GM23338 (cell line): ENCODE measurements at regions not wholly inside any gene's neighbourhood (a gene's known extent, or its start where the extent isn't known, plus 50 kb on each side); places are given as distances from the start of the nearest gene placed in this dataset.

Source experiments
- CREB1 ChIP-seq: fragments of 250-450 bp; sonication (Bioruptor Pico); IDR thresholded peaks from 2 replicates; pipeline ENCODE4 v1.5.0; 2020; ENCODE audit warnings: low read depth, mild to moderate bottlenecking, moderate library complexity
- CTCF ChIP-seq, 2 experiments: fragments of 200-600 bp in 1 of 2; sonication (generic) in 1 of 2; conservative IDR thresholded peaks; 2 replicates each; pipeline versions ENCODE4 v1.5.1 to v1.6.1; 2016 to 2017; ENCODE audit warnings: antibody characterized with exemption in 2 of 2, low read depth in 2 of 2, mild to moderate bottlenecking in 2 of 2, moderate library complexity in 1 of 2
- EZH2 ChIP-seq: fragments of 200-600 bp; sonication (generic); IDR thresholded peaks from one replicate; pipeline ENCODE4 v1.8.0; 2017; ENCODE audit warnings: antibody characterized with exemption, mild to moderate bottlenecking, low read depth; ENCODE audit not compliant: unreplicated experiment
- EZH2phosphoT487 ChIP-seq: fragments of 200-600 bp; sonication (generic); IDR thresholded peaks from one replicate; pipeline ENCODE4 v1.8.1; 2018; ENCODE audit warnings: antibody characterized with exemption; ENCODE audit not compliant: unreplicated experiment
- JUNB ChIP-seq: IDR thresholded peaks from one replicate; pipeline ENCODE4 v1.6.1; 2016; ENCODE audit warnings: antibody characterized with exemption; ENCODE audit not compliant: unreplicated experiment
- POLR2AphosphoS5 ChIP-seq: IDR thresholded peaks from 2 replicates; pipeline ENCODE4 v1.6.1; 2016; ENCODE audit warnings: antibody characterized with exemption, low read depth
- ZNF114 ChIP-seq: fragments of 250-450 bp; sonication (Bioruptor Pico); IDR thresholded peaks from 2 replicates; pipeline ENCODE4 v1.5.0; 2020; ENCODE audit warnings: mild to moderate bottlenecking, moderate library complexity
- ZNF331 ChIP-seq: fragments of 250-450 bp; sonication (Bioruptor Pico); IDR thresholded peaks from 2 replicates; pipeline ENCODE4 v1.5.0; 2020; ENCODE audit warnings: low read depth, mild to moderate bottlenecking, moderate library complexity
- TF ChIP-seq, protein P1 (sequence below): IDR thresholded peaks from one replicate; pipeline ENCODE4 v1.6.1; 2018; ENCODE audit warnings: antibody characterized with exemption; ENCODE audit not compliant: unreplicated experiment
- TF ChIP-seq, protein P2 (sequence below): IDR thresholded peaks from 2 replicates; pipeline ENCODE4 v1.6.1; 2016; ENCODE audit warnings: antibody characterized with exemption
- TF ChIP-seq, protein P3 (sequence below): fragments of 250-450 bp; sonication (Bioruptor Pico); IDR thresholded peaks from 2 replicates; pipeline ENCODE4 v1.5.0; 2020; ENCODE audit warnings: mild to moderate bottlenecking, moderate library complexity

DNA sequence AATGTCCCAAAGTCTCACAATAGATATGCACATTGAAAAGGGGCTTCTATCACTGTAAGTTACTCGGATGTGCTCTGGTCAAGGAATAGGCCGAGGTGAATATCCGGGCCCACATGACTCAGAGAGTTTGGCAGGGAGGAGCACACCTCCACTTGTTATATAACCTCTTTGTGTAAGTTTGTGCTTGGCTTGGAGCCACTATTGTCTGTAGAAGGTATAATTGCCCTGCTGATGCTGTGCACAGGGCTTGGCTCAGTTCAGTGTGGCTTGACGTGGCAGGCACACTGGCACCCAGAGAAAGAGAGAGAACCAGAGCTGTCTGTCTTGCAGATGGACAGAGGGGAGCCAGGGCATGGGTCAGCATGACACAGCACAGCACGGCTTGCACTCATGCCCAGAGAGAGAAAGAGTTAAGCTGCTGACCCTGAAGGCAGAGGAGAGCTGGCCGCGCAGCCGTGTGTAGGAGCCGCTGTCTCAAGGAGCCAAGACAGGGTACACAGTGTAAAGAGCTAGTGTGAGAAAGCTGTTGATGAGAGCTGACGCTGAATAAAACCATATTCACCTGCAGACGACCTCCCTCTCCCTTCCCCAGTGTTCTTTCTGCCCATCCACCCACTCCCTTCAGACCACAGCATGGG lies 482.5 kb downstream of the C6orf118 start:
- no peak for TF ChIP-seq POLR2AphosphoS5
- no peak for TF ChIP-seq CTCF (conservative IDR thresholded peaks at IDR 0.05; ENCODE audit: low read depth in 2 of 2)
- TF ChIP-seq, protein P1, sequence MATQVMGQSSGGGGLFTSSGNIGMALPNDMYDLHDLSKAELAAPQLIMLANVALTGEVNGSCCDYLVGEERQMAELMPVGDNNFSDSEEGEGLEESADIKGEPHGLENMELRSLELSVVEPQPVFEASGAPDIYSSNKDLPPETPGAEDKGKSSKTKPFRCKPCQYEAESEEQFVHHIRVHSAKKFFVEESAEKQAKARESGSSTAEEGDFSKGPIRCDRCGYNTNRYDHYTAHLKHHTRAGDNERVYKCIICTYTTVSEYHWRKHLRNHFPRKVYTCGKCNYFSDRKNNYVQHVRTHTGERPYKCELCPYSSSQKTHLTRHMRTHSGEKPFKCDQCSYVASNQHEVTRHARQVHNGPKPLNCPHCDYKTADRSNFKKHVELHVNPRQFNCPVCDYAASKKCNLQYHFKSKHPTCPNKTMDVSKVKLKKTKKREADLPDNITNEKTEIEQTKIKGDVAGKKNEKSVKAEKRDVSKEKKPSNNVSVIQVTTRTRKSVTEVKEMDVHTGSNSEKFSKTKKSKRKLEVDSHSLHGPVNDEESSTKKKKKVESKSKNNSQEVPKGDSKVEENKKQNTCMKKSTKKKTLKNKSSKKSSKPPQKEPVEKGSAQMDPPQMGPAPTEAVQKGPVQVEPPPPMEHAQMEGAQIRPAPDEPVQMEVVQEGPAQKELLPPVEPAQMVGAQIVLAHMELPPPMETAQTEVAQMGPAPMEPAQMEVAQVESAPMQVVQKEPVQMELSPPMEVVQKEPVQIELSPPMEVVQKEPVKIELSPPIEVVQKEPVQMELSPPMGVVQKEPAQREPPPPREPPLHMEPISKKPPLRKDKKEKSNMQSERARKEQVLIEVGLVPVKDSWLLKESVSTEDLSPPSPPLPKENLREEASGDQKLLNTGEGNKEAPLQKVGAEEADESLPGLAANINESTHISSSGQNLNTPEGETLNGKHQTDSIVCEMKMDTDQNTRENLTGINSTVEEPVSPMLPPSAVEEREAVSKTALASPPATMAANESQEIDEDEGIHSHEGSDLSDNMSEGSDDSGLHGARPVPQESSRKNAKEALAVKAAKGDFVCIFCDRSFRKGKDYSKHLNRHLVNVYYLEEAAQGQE = no peak
- no peak for TF ChIP-seq EZH2
- no peak for TF ChIP-seq ZNF114 (CRISPR knock-in tag)
- TF ChIP-seq, protein P2, sequence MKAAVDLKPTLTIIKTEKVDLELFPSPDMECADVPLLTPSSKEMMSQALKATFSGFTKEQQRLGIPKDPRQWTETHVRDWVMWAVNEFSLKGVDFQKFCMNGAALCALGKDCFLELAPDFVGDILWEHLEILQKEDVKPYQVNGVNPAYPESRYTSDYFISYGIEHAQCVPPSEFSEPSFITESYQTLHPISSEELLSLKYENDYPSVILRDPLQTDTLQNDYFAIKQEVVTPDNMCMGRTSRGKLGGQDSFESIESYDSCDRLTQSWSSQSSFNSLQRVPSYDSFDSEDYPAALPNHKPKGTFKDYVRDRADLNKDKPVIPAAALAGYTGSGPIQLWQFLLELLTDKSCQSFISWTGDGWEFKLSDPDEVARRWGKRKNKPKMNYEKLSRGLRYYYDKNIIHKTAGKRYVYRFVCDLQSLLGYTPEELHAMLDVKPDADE = no peak
- TF ChIP-seq EZH2phosphoT487 = no peak
- TF ChIP-seq, protein P3, sequence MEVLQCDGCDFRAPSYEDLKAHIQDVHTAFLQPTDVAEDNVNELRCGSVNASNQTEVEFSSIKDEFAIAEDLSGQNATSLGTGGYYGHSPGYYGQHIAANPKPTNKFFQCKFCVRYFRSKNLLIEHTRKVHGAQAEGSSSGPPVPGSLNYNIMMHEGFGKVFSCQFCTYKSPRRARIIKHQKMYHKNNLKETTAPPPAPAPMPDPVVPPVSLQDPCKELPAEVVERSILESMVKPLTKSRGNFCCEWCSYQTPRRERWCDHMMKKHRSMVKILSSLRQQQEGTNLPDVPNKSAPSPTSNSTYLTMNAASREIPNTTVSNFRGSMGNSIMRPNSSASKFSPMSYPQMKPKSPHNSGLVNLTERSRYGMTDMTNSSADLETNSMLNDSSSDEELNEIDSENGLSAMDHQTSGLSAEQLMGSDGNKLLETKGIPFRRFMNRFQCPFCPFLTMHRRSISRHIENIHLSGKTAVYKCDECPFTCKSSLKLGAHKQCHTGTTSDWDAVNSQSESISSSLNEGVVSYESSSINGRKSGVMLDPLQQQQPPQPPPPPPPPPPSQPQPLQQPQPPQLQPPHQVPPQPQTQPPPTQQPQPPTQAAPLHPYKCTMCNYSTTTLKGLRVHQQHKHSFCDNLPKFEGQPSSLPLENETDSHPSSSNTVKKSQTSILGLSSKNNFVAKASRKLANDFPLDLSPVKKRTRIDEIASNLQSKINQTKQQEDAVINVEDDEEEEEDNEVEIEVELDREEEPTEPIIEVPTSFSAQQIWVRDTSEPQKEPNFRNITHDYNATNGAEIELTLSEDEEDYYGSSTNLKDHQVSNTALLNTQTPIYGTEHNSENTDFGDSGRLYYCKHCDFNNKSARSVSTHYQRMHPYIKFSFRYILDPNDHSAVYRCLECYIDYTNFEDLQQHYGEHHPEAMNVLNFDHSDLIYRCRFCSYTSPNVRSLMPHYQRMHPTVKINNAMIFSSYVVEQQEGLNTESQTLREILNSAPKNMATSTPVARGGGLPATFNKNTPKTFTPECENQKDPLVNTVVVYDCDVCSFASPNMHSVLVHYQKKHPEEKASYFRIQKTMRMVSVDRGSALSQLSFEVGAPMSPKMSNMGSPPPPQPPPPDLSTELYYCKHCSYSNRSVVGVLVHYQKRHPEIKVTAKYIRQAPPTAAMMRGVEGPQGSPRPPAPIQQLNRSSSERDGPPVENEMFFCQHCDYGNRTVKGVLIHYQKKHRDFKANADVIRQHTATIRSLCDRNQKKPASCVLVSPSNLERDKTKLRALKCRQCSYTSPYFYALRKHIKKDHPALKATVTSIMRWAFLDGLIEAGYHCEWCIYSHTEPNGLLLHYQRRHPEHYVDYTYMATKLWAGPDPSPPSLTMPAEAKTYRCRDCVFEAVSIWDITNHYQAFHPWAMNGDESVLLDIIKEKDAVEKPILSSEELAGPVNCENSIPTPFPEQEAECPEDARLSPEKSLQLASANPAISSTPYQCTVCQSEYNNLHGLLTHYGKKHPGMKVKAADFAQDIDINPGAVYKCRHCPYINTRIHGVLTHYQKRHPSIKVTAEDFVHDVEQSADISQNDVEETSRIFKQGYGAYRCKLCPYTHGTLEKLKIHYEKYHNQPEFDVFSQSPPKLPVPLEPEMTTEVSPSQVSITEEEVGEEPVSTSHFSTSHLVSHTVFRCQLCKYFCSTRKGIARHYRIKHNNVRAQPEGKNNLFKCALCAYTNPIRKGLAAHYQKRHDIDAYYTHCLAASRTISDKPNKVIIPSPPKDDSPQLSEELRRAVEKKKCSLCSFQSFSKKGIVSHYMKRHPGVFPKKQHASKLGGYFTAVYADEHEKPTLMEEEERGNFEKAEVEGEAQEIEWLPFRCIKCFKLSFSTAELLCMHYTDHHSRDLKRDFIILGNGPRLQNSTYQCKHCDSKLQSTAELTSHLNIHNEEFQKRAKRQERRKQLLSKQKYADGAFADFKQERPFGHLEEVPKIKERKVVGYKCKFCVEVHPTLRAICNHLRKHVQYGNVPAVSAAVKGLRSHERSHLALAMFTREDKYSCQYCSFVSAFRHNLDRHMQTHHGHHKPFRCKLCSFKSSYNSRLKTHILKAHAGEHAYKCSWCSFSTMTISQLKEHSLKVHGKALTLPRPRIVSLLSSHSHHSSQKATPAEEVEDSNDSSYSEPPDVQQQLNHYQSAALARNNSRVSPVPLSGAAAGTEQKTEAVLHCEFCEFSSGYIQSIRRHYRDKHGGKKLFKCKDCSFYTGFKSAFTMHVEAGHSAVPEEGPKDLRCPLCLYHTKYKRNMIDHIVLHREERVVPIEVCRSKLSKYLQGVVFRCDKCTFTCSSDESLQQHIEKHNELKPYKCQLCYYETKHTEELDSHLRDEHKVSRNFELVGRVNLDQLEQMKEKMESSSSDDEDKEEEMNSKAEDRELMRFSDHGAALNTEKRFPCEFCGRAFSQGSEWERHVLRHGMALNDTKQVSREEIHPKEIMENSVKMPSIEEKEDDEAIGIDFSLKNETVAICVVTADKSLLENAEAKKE (CRISPR knock-in tag) = no peak
- TF ChIP-seq CREB1 (CRISPR knock-in tag) = no peak
- no peak for TF ChIP-seq ZNF331
- no peak for TF ChIP-seq JUNB
